GM21390 (cell line): ENCODE measurements at regions not wholly inside any gene's neighbourhood (a gene's known extent, or its start where the extent isn't known, plus 50 kb on each side); places are given as distances from the start of the nearest gene placed in this dataset.

ENCODE experiments used
- ATAC-seq: cut with Tn5 transposase; IDR thresholded peaks from one replicate; pipeline ENCODE4 v1.9.1; 2021; ENCODE audit not compliant: unreplicated experiment

DNA sequence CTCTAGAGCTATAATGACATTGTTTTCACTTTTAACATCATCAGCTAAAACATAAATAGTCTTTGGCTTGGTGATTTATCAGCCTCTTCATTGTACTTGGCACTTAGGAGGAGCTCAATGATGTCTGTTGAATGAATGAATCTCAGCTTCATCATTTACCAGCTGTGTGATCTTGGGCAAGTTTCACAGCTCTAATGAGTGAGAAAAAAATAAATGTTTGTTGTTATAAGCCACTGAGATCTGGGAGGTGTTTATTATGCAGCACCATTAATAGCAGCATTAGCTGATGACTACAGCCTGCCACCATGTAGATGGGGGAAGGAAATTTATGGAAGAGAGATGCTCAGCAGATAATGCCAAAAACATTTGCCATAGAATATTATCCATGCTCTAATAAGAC lies 63.6 kb upstream of the C1QTNF7 start:
- no peak for ATAC-seq

GRCh38 chr4:15365641-15366040 lies 62.2 kb upstream of the C1QTNF7 start:
- no peak for ATAC-seq

GRCh38 chr4:15366721-15367120 lies 61.1 kb upstream of the C1QTNF7 start:
- no peak for ATAC-seq

DNA sequence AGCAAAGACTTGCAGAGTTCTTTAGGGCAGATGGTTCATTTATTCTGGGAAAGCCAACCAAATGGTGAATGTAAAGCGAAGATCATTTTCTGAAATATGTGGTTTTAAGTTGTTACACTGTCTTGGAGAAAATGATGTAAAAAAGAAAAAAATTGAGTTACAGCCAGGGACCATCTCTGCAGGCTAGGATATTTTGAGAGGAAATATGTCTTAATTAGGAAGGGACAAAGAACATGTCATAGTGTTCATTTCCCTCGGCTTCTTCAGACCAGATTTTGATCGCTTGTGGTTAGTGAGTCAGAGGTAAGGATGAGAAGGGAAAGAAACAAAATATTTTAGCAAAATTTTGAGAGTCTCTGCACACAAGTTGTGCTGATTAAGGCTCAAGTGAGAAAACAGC lies 59.0 kb upstream of the C1QTNF7 start:
- no peak for ATAC-seq

DNA sequence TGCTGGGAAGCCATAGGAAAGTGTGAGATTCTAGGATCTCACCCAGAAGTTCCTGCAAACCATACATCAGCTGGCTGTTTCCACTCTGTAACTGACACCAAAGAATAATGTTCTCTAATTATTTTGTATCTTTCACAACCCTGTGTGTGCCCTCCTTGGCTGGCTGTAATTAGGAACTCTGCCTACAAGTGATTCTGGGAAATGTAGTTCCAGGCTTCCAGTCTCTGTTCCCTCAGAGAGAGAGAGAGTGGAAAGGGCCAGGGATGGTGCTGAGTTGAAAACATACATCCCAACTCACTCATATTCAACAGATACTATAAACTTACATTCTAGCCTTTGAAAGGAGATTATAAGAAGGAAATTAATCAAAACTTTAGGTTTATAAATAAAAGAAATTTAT lies 57.5 kb upstream of the C1QTNF7 start:
- ATAC-seq = no peak

DNA sequence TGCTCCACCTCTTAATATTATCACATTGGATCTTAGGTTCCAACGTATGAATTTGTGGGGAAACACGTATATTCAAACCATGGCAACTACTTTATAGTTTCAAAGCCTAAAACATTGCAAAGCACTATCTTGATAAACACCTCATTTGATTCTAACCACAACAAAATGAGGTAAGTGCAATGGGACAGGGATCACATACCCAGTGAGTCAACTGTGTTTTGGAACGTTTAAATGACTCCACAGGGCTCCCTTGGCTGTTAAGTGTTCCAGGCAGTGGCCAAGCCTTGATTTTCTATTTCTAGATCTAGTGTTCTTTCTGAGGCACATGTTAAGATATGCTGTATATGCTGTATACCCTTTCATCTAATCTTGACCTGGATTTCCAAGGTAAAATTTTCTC lies 54.5 kb upstream of the C1QTNF7 start:
- no peak for ATAC-seq

DNA sequence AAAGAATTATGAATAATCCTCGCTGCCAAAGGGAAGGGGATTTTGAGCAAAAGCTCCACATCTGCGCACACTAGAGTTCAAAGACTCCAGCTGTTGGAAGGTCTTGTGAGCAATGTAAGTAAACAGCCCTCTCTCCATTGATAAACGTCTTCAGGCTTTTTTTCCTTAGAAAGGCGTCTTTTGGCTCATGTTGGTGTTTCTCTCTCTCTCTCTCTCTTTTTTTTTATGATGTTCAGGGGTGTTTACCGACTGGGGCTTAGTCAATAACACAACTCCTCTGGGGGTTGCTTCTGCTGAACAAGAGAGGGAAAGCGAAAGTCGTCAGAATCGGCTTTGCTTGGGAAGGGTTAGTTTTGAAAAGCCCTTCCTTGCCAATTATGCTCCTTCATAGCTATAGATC lies 53.2 kb upstream of the C1QTNF7 start:
- ATAC-seq = no peak

DNA sequence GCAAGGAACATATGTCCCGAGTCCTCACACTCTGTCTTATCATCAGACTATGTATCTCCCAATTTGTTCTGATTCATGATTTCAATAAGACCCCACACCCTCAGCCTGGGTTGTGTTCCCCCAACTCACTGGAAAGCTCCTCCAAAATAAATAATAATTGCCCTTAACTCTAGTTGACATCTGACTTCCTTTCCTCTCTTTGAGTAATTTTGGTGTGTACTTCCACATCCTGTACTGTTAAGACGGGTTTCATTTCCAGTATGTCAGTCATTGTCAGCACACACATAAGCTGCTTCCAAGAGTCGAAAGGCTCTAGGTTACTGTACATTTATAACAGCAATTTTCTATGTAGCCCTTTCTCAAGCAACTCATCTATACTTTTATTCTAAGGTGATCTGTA lies 52.2 kb upstream of the C1QTNF7 start:
- ATAC-seq = no peak

DNA sequence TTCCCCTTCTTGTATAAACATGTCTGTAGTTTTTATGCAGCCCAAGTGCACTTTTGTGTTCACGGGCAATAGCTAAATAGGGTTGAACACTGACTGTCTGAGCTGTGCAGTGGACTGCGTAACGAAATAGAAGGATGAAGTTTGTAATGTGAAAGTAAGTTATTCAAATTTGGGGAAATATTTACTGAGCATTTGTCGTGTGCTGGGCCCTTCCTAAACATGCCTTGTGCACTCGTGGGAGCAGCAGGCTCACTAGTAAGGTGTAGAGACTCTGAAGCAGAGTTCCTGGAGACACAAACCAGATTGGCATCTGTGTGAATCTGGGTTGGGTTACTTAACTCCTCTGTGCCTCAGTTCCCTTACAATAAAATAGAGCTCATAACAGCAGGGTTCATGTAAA lies 51.7 kb upstream of the C1QTNF7 start:
- no peak for ATAC-seq

- ATAC-seq = no peak
Observed at GRCh38 chr4:15376594-15376993, 51.2 kb upstream of the C1QTNF7 start.
